D721Med (cell line): ENCODE measurements at regions not wholly inside any gene's neighbourhood (a gene's known extent, or its start where the extent isn't known, plus 50 kb on each side); places are given as distances from the start of the nearest gene placed in this dataset.

Experiments
- DNase-seq: peaks from one replicate; pipeline ENCODE4 v3.0.0; 2011; ENCODE audit warnings: low spot score; ENCODE audit not compliant: insufficient read length
- FAIRE-seq: peaks from 2 replicates; lab custom pipeline; 2011; peaks lifted over from hg19 to GRCh38; lab: Jason Lieb, UNC
- TF ChIP-seq, protein P1 (sequence below): IDR thresholded peaks from 2 replicates; pipeline ENCODE4 v1.5.1; 2012; ENCODE audit warnings: mild to moderate bottlenecking, control low read depth; ENCODE audit not compliant: insufficient read depth; ENCODE audit errors: missing control alignments

DNA sequence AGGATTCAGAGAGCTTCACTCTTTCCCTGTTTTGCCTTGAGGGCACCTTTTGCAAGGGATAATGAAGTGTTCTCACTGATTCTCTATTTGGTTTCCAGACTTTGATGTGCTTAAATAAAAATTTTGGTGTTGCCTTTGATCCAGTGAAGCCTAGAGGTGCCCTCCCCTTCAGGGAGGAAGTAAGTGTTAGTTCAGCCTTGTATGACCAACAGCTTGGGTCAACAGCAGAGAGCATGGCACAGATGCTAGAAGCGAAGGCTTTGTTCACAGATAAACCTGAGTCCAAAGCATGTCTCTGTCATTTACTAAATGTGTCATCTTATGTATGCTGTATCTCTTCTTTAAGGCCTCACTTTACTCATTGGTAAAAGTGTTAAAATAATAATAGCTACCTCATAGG, 52.8 kb upstream of the STXBP6 start:
- TF ChIP-seq, protein P1, sequence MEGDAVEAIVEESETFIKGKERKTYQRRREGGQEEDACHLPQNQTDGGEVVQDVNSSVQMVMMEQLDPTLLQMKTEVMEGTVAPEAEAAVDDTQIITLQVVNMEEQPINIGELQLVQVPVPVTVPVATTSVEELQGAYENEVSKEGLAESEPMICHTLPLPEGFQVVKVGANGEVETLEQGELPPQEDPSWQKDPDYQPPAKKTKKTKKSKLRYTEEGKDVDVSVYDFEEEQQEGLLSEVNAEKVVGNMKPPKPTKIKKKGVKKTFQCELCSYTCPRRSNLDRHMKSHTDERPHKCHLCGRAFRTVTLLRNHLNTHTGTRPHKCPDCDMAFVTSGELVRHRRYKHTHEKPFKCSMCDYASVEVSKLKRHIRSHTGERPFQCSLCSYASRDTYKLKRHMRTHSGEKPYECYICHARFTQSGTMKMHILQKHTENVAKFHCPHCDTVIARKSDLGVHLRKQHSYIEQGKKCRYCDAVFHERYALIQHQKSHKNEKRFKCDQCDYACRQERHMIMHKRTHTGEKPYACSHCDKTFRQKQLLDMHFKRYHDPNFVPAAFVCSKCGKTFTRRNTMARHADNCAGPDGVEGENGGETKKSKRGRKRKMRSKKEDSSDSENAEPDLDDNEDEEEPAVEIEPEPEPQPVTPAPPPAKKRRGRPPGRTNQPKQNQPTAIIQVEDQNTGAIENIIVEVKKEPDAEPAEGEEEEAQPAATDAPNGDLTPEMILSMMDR: no peak
- FAIRE-seq: no peak
- no peak for DNase-seq

DNA sequence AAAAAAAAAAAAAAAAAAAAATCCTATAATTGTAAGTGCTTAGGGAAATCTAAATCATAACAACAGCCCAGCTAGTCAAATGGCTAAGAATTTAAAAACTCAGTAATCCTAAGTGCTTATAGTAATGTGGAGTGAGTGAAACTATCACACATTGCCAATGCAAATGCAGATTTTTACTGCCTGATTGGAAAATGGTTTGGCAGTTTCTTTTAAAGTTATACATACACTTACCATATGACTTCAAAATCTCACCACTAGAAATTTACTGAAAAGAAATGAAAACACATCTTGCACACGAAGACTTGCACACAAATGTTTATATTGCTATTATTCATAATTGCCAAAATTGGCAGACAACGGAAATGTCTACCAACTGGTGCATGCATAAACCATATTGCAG, 51.3 kb upstream of the STXBP6 start:
- TF ChIP-seq, protein P1: no peak
- DNase-seq (no peak), FAIRE-seq (no peak)
